Body of pancreas (tissue), 4 donors: ENCODE measurements at regions not wholly inside any gene's neighbourhood (a gene's known extent, or its start where the extent isn't known, plus 50 kb on each side); places are given as distances from the start of the nearest gene placed in this dataset.

ENCODE experiments used
- POLR2A ChIP-seq, 3 donors: fragments of 450-650 bp; IDR thresholded peaks; one replicate each; pipeline ENCODE4 v1.6.1; 2016; ENCODE audit warnings: antibody characterized with exemption in 3 of 3, mild to moderate bottlenecking in 2 of 3
- TF ChIP-seq, protein P1 (sequence below), 7 experiments: fragments of 450-650 bp in 4 of 7; fragments of 200-600 bp in 3 of 7; sonication (generic) in 3 of 7; IDR thresholded peaks; one replicate each; pipeline ENCODE4 v1.5.1; 2016 to 2019; ENCODE audit warnings: antibody characterized with exemption in 7 of 7

DNA sequence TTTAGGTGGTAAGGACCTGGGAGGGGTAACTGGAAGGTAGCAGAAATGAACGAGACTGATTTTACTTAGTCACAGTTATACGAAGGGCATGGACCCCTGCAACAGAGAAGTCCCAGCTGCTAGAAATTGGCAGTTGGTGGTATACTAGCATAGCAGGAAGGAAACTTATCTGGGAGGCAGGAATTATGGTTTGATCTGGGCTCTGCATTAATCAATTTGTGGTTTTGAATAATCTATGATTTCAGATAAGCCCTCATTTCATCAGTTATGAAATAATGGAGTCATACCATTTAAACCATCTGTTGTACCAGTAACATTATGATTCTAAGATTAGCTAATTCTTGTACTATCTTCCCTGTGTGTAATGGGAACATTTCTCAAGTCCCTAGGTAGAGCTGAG is 54.0 kb upstream of the TMEM229A start:
- TF ChIP-seq, protein P1, sequence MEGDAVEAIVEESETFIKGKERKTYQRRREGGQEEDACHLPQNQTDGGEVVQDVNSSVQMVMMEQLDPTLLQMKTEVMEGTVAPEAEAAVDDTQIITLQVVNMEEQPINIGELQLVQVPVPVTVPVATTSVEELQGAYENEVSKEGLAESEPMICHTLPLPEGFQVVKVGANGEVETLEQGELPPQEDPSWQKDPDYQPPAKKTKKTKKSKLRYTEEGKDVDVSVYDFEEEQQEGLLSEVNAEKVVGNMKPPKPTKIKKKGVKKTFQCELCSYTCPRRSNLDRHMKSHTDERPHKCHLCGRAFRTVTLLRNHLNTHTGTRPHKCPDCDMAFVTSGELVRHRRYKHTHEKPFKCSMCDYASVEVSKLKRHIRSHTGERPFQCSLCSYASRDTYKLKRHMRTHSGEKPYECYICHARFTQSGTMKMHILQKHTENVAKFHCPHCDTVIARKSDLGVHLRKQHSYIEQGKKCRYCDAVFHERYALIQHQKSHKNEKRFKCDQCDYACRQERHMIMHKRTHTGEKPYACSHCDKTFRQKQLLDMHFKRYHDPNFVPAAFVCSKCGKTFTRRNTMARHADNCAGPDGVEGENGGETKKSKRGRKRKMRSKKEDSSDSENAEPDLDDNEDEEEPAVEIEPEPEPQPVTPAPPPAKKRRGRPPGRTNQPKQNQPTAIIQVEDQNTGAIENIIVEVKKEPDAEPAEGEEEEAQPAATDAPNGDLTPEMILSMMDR (IDR thresholded peaks at IDR 0.05): no peak
- TF ChIP-seq POLR2A (IDR thresholded peaks at IDR 0.05): no peak
